Astrocyte of the spinal cord (primary cell): ENCODE measurements at regions not wholly inside any gene's neighbourhood (a gene's known extent, or its start where the extent isn't known, plus 50 kb on each side); places are given as distances from the start of the nearest gene placed in this dataset.

ENCODE experiments used
- DNase-seq: peaks from one replicate; pipeline ENCODE4 v3.0.0; 2011; ENCODE audit warnings: low read depth, low spot score
- H3K4me3 ChIP-seq: 2 replicates; pipeline ENCODE4 v1.5.1; 2011; ENCODE audit warnings: low read depth, mild to moderate bottlenecking, low read length, moderate library complexity
- in situ Hi-C: cut with HindIII; loops from 2 replicates; pipeline ENCODE4 v1.10.0; 2017; ENCODE audit warnings: low sequenced_read_pairs
- TF ChIP-seq, protein P1 (sequence below): IDR thresholded peaks from 2 replicates; pipeline ENCODE4 v1.5.1; 2012; ENCODE audit warnings: low read depth, mild to moderate bottlenecking, low read length, inconsistent platforms

DNA sequence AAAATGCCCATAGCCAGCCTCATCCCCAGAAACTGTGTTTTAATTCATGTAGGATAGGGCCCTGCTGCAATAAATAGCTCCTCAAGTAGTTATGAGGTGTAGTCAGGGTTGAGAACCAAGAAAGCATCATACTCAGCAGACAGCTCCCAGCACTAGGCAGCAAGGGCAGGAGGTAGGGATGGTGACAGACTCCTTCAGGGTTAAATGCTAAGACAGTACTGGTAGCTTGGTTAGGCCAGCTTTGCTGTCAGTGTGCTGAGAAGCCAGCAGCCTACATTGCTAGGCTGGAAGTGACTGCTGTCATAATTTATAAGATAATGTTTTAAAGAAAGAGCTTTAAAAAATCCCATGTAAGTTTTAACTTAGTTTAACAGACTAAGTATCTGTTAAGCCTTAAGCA lies 113.9 kb upstream of the IMMP2L start:
- in situ Hi-C loops = no loop called here
- no peak overlapping the region for H3K4me3 ChIP-seq
- DNase-seq = no peak
- TF ChIP-seq, protein P1, sequence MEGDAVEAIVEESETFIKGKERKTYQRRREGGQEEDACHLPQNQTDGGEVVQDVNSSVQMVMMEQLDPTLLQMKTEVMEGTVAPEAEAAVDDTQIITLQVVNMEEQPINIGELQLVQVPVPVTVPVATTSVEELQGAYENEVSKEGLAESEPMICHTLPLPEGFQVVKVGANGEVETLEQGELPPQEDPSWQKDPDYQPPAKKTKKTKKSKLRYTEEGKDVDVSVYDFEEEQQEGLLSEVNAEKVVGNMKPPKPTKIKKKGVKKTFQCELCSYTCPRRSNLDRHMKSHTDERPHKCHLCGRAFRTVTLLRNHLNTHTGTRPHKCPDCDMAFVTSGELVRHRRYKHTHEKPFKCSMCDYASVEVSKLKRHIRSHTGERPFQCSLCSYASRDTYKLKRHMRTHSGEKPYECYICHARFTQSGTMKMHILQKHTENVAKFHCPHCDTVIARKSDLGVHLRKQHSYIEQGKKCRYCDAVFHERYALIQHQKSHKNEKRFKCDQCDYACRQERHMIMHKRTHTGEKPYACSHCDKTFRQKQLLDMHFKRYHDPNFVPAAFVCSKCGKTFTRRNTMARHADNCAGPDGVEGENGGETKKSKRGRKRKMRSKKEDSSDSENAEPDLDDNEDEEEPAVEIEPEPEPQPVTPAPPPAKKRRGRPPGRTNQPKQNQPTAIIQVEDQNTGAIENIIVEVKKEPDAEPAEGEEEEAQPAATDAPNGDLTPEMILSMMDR = no peak

DNA sequence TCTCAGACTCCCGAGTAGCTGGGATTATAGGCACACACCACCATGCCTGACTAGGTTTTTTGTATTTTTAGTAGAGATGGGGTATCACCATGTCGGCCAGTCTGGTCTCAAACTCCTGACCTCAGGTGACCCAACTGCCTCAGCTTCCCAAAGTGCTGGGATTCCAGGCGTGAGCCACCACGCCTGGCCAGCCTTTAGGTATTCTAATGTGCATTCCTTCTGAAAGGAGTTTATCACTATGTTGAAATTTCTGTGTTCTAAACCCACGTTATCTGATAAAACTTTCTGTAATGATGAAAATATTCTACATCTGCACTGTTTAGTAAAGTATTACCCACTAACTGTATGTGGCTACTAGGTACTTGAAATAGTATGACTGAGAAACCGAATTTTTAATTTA lies 110.6 kb upstream of the IMMP2L start:
- TF ChIP-seq, protein P1 = no peak
- H3K4me3 ChIP-seq = no peak overlapping the region
- in situ Hi-C loops = no loop called here
- no peak for DNase-seq

DNA sequence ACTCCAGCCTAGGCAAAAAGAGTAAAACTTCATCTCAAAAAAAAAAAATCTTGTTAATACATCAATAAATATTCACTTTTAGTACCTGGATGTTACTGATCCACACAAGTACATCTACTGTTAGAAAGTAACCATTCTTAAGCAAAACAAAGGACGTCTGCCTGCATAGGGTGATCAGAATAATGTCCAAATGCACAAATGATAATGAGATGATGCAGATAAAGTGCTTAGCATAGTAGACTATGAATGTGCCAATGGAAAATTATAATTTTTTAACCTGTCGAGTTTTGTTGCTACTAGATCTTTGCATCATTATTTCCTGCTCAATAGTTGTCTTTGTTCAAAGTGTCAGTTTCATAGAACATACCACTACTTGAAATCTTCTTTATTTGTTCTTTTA lies 109.6 kb upstream of the IMMP2L start:
- in situ Hi-C loops = no loop called here
- DNase-seq = no peak
- TF ChIP-seq, protein P1 = no peak
- H3K4me3 ChIP-seq = no peak overlapping the region

DNA sequence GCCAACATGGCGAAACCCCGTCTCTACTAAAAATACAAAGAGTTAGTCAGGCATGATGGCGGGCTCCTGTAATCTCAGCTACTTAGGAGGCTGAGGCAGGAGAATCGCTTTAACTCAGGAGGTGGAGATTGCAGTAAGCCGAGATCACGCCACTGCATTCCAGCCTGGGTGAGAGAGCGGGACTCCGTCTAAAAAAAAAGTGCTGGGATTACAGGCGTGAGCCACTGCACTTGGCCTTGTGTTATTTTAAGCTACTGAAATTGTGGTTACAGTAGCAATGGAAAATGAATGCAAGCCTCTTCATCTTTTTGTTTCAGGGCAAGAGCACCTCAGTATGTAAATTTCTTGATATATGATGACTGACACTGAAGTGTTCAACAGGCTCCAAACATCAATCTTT lies 106.4 kb upstream of the IMMP2L start:
- no peak for DNase-seq
- TF ChIP-seq, protein P1 = no peak
- in situ Hi-C loops = no loop called here
- no peak overlapping the region for H3K4me3 ChIP-seq

DNA sequence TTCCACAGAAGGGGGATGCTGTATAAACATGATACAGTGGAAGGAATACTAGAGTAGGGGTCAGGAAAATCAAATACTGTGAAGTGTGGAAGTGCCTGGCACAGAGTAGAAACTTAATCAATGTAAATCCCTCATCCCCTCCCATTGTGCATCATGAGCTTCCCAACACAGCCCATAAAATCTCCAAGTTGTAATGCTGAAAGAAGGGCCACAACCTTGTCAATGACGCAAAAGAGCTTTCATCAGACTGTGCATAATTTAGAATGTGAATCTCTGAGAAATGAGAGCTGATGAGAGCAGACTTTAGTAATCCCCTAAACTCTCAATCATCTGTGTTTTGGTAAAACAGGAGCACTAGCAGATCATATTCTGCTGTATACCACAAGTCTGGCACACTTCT lies 105.2 kb upstream of the IMMP2L start:
- in situ Hi-C loops = no loop called here
- no peak for DNase-seq

DNA sequence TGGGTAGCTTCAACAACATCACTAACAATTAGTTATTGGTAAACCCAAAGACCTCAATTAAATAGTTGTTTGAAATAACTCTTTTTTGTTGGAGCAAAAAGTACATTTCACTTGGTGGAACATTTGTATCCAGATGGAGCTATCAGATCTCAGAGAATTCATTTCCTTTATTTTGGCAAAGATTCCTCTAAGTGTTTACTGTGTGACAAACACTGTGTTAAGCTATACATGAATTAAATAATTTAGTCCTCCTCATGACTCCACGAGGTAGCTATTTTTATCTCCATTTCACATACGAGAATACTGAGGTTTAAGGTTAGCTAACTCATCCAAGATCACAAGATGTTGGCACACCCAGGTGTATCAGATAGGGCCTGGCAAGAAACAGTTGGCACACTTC lies 104.0 kb upstream of the IMMP2L start:
- in situ Hi-C loops = no loop called here
- TF ChIP-seq, protein P1 = no peak
- H3K4me3 ChIP-seq = no peak overlapping the region
- DNase-seq = no peak

More for the DNA sequence above, 105.2 kb upstream of the IMMP2L start:
- no peak overlapping the region for H3K4me3 ChIP-seq
- TF ChIP-seq, protein P1 = no peak

DNA sequence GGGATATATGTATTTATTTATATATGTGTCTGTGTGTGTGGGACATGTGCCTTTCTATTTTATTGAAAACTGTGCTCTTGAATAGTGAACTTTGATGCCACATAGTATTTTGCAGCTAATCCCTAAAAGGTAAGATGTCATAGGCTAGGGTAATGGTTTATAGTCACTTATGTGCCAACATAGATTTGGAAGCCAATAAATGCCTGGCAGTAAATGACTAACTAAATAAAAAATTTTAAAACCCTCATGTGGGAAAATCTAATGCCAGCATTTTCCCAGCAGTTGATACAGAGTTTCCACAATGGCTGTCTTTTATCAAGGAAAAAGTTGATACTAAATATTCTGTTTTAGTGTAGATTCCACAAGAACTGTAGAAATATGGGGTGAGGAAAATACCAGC lies 101.5 kb upstream of the IMMP2L start:
- in situ Hi-C loops = no loop called here
- no peak for DNase-seq
- no peak overlapping the region for H3K4me3 ChIP-seq
- TF ChIP-seq, protein P1 = no peak
